DLD1 (cell line): ENCODE measurements at regions not wholly inside any gene's neighbourhood (a gene's known extent, or its start where the extent isn't known, plus 50 kb on each side); places are given as distances from the start of the nearest gene placed in this dataset.
"Not testable (repeated sequence)": the region's sequence is repeated elsewhere in the genome, so short reads cannot be mapped to it uniquely, and the experiment has no call there.

Experiments used
- in situ Hi-C: cut with HindIII; loops from 2 replicates; pipeline ENCODE4 v1.10.0; 2017; ENCODE audit warnings: low sequenced_read_pairs

DNA sequence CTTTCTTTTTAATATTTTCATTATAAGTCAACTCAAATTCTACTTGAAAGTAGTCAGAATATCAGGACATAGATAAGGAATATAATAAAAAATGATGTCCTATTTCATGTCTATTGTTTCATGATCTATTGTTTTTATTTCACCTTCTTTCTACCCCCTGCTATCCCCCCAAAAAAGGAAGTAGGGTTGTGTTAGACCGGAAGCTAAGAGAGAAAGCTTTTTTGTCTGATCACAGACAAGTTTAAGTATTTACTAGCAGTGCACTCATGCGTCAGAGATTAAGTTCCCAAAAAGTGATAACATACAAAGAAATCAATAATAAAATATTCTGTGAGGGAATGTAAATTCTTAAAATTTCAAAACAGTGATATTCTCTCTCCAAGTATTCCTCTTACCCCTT is 447.1 kb upstream of the CNTNAP5 start:
- in situ Hi-C loops = no loop called here

DNA sequence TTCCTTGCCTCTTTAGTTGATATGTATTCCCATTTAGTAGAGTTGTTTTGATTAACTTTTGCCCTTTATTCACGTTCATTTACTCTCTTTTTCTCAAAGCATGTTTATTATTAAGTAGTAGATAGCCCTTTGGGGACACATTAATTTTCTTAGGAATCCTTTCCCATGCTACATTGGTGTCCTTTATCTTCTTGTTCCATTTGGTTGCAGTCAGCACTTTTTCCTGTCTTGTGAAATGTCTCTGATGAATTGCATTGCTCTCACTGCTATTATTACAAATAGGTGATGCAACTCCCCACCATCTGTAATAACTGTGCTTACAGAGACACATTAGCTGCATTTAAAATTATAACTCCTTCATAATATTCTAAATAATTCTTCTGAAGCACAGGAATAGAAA is 428.5 kb upstream of the CNTNAP5 start:
- in situ Hi-C loops = no loop called here

DNA sequence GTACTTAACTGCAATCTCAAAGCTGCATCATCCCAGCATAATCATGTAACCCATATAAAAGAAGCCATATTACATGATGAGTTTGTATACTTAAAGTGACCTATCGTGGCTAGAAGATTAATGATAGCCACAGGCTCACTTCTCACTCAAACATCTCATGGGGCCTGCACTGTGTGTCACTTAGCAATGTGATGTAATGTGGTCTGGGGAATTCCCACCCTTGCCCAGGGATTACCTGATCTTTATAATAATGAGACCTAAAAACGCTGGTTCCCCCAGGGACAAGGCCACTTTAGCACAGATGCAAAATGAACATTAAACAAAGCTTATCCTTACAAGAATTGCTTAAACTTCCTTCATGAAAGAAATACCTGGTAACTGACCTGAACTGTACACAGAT is 427.1 kb upstream of the CNTNAP5 start:
- in situ Hi-C loops = no loop called here

DNA sequence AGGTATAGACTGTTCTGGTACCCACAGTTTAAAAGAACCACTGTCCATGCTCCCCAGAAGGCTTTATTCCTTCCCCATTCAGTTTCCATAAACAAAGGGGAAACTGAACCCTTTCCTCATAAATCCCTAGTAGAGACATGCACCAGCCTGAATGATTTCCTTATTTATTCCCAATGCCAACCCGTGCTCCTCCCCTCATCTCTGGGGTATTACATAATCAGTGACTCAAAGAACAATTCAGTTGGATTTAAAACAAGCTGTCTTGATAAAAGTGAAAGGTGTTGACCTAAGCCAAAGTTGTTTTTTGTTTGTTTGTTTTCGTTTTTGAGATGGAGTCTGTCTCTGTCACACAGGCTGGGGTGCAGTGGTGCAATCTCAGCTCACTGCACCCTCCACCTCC is 418.5 kb upstream of the CNTNAP5 start:
- in situ Hi-C loops = no loop called here

GRCh38 chr2:123609077-123609476 is 416.0 kb upstream of the CNTNAP5 start:
- in situ Hi-C loops = no loop called here

GRCh38 chr2:123614596-123614995 is 410.5 kb upstream of the CNTNAP5 start:
- in situ Hi-C loops = no loop called here

- in situ Hi-C loops = not testable (repeated sequence)
Observed at GRCh38 chr2:123618642-123619041, 406.4 kb upstream of the CNTNAP5 start.

- in situ Hi-C loops = no loop called here
Observed at GRCh38 chr2:123624816-123625215, 400.3 kb upstream of the CNTNAP5 start.

DNA sequence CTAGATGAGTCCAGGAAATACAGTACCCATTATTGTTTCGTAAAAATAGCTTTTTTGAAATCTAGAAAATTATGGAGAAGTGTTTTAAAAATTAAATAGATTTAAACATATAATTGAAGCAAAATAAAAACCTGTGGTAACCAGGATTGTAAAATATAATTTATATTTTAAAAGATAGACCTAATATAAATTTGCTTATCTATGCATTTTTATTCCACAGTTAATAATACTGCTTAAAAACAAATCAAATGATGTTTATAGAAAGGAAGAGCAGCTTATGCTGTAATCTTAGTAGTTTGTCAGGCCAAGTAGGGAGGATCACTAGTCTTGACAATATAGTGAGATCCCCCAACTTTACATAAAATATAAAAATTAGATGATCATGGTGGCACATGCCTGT is 388.9 kb upstream of the CNTNAP5 start:
- in situ Hi-C loops = no loop called here

DNA sequence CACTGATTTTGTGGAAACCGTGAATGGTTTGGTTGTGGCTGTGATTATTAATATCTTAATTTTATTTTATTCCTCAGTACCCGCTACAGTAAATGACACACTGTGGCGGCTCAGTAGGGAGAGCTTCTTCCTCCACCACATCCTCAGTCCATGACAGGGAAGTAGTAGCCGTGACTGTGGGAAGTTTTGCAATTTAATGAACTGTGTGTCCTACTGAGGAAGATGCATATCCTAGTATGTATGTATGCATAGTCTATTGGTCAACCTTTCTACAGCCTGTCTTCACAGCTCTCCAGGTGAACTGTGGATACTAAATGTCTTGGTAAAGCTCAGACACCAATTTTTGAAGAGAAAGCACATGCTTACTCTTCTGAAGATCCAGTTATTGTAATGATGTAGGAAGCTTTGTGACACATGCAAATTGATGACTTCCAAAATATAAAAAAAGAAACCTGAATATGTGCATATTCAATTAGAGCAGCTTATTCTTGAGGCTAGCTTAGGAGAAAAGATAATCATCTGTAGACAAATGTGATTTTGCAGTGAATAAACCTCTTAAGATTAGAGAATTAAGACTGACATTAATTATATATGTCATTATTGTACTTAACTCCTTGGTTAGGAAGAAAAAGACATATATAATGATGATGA is 384.3 kb upstream of the CNTNAP5 start:
- in situ Hi-C loops = no loop called here

GRCh38 chr2:123644053-123644452 is 381.0 kb upstream of the CNTNAP5 start:
- in situ Hi-C loops = no loop called here

DNA sequence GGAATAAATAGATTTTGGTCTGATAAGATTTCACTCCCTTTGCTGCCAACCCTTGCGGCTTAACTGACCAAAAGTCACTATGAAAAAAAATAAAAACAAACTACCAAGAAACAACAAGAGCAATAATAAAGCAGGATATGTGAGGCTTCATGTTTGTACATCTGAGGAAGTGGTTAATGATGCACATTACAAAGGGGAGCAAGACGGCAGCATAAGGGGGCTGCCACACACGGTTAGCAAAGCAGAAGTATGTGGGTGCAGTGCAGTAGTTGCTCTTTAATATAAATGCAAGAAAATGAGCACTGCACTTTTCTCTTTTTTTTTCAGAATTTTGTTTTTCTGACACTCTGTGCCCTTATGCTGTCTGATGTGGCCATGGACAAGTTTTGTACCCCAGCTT is 377.1 kb upstream of the CNTNAP5 start:
- in situ Hi-C loops = no loop called here

- in situ Hi-C loops = no loop called here
Observed at GRCh38 chr2:123648956-123649355, 376.1 kb upstream of the CNTNAP5 start.

- in situ Hi-C loops = no loop called here
Observed at GRCh38 chr2:123651151-123651550, 373.9 kb upstream of the CNTNAP5 start.

GRCh38 chr2:123652320-123652719 is 372.8 kb upstream of the CNTNAP5 start:
- in situ Hi-C loops = no loop called here

- in situ Hi-C loops = no loop called here
Observed at GRCh38 chr2:123656590-123656989, 368.5 kb upstream of the CNTNAP5 start.

DNA sequence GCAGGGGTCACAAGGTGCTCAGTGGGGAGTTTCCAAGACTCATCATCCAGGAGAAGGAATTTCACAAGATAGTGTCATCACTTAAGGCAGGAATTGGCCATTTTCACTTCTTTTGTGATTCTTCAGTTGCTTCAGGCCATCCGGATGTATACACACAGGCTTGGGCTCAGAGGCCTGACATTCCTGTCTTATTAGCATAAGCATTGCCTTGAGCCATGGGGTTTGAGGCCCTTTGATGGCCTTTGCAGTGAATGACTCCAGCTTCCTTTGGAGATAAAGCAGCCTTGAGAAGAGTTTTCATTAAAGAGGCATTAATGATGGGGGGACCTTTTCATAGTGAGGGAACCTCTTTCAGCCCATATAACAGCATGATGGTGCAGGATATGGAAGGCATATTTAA is 366.0 kb upstream of the CNTNAP5 start:
- in situ Hi-C loops = no loop called here

DNA sequence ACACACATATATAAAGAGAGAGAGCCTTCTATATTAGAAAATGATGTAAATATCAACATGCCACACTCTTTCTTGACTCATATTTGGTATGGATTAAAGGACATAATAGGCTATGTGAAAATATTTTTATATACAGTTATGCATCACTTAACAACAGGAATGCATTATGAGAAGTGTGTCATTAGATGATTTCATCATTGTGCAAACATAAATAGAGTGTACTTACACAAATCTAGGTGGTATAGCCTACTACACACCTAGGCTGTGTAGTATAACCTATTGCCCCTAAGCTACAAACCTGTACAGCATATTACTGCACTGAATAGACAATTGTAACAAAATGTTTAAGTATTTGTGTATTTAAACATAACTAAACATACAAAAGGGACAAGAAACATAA is 354.8 kb upstream of the CNTNAP5 start:
- in situ Hi-C loops = no loop called here

DNA sequence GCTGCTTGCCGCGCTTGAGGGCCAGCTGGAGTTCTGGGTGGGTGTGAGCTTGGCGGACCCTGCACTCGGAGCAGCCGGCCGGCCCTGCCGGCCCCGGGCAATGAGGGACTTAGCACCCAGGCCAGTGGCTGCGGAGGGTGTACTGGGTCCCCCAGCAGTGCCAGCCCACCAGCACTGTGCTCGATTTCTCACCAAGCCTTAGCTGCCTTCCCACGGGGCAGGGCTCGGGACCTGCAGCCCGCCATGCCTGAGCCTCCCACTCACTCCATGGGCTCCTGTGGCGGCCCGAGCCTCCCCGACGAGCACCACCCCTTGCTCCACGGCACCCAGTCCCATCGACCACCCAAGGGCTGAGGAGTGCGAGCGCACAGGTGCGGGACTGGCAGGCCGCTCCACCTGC is 341.3 kb upstream of the CNTNAP5 start:
- in situ Hi-C loops = not testable (repeated sequence)

GRCh38 chr2:123687064-123687463 is 338.0 kb upstream of the CNTNAP5 start:
- in situ Hi-C loops = no loop called here

GRCh38 chr2:123688231-123688940 is 336.7 kb upstream of the CNTNAP5 start:
- in situ Hi-C loops = no loop called here

GRCh38 chr2:123692121-123692520 is 333.0 kb upstream of the CNTNAP5 start:
- in situ Hi-C loops = no loop called here

DNA sequence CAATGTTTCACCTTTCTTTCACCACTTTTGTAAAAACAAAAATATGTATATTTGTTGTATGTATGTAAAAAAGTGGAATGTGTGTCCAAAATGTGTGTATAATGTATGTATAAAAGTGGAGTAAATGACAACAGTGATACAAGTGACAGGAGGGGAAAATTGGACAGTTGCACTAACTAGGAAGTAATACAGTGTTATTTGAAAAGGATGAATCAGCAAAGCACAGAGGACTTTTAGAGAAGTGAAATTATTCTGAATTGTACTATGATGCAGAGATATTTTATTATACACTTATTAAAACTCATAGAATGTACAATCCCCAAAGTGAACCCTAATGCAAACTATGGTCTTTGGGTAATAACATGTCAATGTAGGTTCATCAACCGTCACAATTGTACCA is 331.3 kb upstream of the CNTNAP5 start:
- in situ Hi-C loops = no loop called here
